HG03060 (cell line): ENCODE measurements at regions not wholly inside any gene's neighbourhood (a gene's known extent, or its start where the extent isn't known, plus 50 kb on each side); places are given as distances from the start of the nearest gene placed in this dataset.

Experiments
- ATAC-seq: cut with Tn5 transposase; IDR thresholded peaks from one replicate; pipeline ENCODE4 v1.9.1; 2021; ENCODE audit warnings: low read depth, moderate number of reproducible peaks; ENCODE audit not compliant: unreplicated experiment

GRCh38 chr6:113160306-113161017, 696.7 kb upstream of the MARCKS start:
- ATAC-seq, result no peak

DNA sequence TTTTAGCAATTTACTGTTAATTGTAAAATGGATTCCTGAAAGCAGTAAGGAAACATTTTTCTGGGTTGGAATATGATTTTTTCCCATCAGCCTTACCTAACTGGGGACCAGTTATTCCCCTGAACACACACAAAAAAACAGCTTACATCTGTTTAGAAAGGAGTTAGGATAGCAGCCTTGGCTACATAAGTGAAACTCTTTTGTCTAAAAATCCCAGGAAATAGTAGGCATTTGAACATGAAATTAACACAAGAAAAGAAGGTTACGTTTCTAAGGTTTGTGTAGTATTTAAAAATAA, 696.2 kb upstream of the MARCKS start:
- ATAC-seq, result no peak

DNA sequence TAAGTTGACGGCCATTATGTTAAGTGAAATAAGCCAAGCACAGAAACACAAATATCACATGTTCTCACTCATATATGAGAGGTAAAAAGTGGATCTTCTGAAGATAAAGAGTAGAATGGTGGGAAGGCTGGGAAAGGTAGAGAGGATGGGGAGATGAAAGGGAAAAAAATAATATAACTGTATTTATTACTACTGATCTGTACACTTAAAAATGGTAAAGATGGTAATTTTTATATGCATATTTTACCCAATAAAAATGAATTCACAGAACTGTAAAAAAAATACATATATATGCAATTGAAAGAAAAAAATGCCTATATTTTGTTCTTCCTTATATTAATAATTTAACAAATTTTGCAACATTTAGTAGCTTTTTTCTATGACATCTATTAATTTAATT, 694.4 kb upstream of the MARCKS start:
- no peak for ATAC-seq

GRCh38 chr6:113168057-113168456, 689.1 kb upstream of the MARCKS start:
- no peak for ATAC-seq

DNA sequence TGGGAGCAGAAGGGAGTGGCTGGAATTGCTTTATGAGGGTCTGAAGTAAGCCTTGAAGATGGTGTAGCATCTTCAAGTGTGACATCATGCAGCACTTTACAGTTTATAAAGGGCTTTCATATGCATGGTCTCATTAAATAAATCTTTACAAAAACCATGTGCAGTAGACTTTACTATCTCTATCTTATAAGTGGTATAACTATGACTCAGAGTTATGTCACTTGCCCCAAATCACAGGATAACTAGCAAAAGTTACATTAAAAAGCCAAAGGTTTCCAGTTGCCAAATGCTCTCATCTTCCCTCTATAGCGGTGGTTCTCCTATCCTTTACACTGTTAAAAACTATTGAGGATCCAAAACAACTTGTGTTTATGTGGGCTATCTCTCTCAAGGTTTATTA, 687.7 kb upstream of the MARCKS start:
- no peak for ATAC-seq

DNA sequence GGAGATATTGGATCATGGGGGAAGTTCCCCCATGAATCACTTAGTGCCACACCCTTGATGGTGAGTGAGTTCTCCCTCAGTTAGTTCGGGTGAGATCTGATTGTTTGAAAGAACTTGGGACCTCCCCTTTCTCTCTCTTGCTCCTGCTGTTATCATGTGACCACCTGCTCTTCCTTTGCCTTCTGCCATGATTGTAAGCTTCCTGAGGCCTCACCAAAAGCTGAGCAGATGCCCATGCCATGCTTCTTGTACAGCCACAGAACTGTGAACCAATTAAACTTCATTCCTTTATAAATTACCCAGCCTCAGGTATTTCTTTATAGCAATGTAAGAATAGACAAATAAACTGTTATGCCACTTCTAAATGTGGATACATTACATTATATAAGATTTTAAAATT, 686.7 kb upstream of the MARCKS start:
- ATAC-seq, result no peak

GRCh38 chr6:113171882-113172281, 685.3 kb upstream of the MARCKS start:
- no peak for ATAC-seq

DNA sequence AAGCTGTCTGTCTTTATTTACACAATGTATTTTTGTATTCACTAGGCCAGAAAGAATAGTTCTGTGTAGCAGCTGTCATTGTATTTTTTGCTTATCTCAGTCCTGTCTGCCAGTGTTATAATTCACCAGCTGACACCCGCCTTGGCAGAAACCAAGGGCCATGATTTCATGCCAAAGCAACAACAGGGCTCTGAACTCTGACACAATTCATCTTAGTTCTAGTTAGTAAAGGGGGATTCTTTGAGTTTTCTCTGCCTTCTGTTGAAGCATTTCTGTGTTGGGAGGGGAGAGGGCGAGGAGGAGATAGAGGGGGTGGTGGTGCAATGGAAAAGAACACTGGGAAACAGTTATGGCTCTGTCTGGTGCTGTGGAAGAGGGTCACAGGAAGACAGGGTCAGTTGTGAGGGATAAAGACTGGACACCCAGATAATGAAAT, 684.6 kb upstream of the MARCKS start:
- ATAC-seq, result no peak

DNA sequence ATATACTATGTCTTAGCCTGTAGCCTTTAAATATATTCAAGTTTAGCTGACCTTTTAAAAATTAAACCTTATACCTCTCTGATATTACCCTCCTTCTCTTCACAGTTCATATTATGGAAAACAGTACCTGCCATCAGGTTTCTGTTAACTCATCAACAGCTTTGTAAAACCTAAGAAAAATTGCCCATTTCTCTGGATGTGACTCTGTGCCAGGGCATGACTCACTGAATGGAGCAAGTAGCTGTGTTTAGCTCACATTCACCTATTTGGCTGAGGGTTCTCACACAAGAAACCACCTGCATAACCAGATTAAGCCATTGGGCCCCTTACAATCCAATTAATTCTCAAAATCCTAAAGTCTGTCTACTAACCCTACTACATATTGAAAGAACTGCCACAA, 678.8 kb upstream of the MARCKS start:
- ATAC-seq, result no peak

DNA sequence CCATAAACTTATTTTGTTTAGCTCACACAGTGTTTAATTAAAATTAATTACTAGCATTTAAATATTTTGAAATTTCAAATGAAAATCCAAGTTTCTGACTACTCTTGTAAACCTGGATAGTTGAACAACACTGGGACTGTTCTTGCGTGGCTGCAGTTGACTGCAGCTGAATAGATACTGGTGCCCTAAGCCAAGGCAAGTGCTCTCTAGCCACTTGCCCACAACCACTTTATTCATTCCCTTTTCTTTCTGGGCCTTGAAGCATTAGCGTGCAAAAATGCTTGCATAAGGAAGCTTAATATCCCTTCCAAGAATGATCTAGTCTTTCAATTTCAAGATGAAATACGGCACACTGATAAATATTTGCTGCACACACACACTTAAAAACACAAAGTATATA, 676.0 kb upstream of the MARCKS start:
- ATAC-seq, result no peak

DNA sequence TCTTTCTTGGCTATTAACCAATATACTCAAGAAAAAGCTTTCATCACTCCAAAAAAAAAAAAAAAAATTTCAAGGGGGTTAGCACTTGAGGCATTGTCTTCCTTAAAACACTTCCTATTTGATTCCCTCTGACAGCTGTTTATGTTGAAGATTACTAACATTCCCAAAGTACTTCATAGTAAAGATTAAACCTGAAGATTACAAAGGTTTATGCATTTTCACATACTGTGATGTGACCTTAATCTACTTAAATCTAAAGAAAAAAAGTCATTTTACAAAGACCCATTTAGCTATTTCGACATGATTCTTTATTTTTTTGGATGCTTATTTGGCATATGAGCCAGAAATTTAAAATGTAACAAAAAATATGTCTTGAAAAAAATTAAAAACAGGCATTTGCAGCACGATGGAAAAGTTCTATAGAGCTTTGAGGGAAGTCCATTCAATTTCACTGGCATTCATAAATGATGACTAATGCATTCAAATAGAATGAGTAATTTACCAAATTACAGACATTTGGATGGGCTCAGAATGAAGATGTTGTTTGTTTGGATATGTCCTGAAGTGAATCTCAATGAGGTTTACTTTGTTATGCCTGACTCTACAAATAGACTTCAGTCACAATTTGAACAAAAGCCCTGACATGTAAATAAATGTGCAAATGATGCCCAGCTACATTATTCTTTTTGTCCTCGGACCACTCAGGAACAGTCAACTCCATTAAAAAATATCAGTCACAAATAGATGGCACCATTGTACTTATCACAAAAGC, 674.6 kb upstream of the MARCKS start:
- ATAC-seq, result no peak

- no peak for ATAC-seq
Observed at GRCh38 chr6:113184291-113184690, 672.9 kb upstream of the MARCKS start.

- ATAC-seq, result no peak
Observed at GRCh38 chr6:113184736-113185135, 672.4 kb upstream of the MARCKS start.

DNA sequence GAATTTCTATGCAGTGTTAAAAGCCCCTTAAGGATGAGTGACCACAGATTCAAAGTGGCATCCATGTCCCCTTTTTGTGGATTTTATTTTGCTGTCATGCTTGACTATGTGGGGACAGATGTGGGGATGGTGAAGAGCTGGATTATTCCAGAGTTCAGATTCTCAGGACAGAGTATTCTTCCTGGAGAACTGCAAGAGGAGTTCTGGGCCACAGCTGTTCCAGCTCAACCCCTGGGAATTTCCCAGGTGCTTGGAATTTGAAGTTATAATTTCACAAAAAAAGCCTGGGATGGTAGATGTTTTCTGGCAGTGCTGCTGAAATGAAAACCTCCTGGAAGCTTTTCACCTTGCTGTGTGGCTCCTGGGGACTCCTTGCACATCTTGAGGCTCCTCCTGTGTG, 671.8 kb upstream of the MARCKS start:
- no peak for ATAC-seq

- ATAC-seq, result no peak
Observed at GRCh38 chr6:113187661-113188060, 669.5 kb upstream of the MARCKS start.

- ATAC-seq, result no peak
Observed at GRCh38 chr6:113188962-113189361, 668.2 kb upstream of the MARCKS start.

DNA sequence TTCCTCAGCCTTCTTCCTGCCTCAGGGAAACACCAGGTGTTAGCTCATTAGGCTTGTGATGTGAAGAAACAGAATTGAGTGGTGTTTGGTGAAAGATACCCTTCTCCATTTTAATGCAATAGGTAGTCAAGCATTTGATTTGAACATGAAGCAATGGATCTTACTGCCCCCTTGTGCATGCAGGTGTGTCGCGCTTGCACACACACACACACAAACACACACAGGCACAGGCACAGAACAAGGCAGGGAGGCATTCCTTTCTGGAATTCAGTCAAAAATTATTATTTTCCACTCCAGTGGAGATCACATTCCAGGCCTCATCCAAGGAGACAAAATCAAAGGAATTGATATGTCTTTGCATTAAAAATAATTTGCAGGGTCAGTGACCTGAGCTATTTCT, 667.0 kb upstream of the MARCKS start:
- no peak for ATAC-seq

DNA sequence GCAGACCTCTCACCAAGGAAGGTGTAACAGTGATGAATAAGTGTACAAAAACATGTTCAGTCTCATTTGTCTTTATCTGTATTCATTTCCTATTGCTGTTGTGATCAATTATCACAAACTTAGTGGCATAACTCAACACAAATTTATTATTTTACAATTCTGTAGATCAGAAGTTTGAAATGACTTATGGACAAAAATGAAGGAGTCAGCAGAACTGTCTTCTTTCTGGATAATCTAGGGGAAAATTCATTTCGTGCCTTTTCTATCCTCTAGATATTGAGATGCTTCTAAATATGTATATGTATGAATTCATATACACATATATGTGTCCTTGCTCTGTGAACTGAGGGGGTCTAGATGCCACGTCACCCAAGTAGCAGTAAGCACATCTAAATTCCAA, 663.1 kb upstream of the MARCKS start:
- no peak for ATAC-seq

DNA sequence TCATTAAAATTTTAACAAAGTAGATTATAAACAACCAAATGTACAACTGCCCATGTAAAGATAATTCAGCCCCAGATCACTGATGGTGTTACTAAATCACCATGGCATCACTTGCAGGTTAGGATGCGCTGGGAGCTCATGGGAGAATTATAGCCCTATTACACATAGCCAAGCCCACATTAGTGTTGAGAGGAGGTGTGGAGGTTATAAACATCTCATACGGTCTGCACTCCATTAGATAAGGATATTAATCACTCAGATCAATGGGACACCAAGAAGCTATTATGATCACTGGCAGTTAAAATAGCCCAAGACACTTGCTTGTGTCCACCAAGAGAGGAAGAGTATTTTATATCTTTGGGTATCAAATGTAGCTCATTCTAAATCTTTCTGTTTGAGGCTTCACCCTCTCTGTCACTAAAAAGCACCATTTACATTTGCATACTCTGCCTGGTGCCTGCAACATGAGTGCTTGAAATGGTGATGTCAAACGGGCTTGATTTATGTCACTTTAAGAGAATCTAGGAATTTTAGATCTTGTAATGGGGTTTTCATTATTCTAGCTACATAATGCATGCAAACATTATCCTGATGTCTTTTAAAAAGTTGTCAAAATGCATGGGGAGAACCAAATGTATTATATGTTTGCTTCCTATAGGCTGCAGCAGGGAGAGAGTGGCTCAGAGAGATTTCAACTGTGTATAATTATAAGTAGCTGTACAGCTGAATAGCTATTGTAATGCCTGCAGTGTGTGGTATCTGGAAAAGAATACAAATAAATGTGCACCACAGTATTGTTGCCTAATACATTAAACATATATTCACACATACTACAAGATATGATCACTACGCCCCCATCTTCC, 654.1 kb upstream of the MARCKS start:
- ATAC-seq, result no peak

DNA sequence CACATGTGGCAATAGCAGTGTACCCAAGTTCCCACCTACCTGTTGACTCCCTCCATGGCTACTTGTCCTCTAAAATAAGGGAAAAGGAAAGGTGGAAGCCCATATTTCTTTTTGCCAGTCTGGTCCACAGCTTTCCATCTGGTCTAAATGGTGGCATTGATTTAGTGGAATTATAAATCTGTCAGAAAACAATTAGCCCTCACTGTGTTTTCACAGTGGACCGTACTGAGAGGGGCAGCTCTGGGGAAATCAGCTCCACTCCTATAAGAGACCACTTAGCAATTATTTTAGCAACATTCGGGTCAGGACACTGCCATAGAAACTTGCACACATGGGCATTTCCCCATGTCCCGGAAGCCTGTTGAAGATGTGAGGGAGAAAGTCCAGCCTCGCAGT, 653.4 kb upstream of the MARCKS start:
- ATAC-seq, result no peak

GRCh38 chr6:113205553-113205952, 651.6 kb upstream of the MARCKS start:
- ATAC-seq, result no peak
